ENCODE measurements at regions not wholly inside any gene's neighbourhood (a gene's known extent, or its start where the extent isn't known, plus 50 kb on each side); places are given as distances from the start of the nearest gene placed in this dataset.

GRCh38 chr2:105640246-105640645 is 104.5 kb upstream of the NCK2 start:
- TF ChIP-seq CTCF (IDR thresholded peaks at IDR 0.05 in 2 of 3, conservative IDR thresholded peaks at IDR 0.05 in 1 of 3; ENCODE audit: borderline replicate concordance in 1 of 3, insufficient read depth in 1 of 3, low read depth in 2 of 3, low read length in 2 of 3): no peak
- TF ChIP-seq EZH2phosphoT487 (IDR thresholded peaks at IDR 0.05; ENCODE audit: borderline replicate concordance): no peak
- no peak for TF ChIP-seq POLR2A (IDR thresholded peaks at IDR 0.05; ENCODE audit: borderline replicate concordance, extremely low read depth, insufficient read depth, insufficient read length)
- no peak for TF ChIP-seq JUND (IDR thresholded peaks at IDR 0.05)
- no peak for TF ChIP-seq POLR2AphosphoS5 (IDR thresholded peaks at IDR 0.05; ENCODE audit: low read depth, low read length)
- TF ChIP-seq SP1 (IDR thresholded peaks at IDR 0.05; ENCODE audit: low read depth): no peak

All from HCT116 (cell line).